C1 segment of cervical spinal cord (tissue), 14 donors: ENCODE measurements at regions not wholly inside any gene's neighbourhood (a gene's known extent, or its start where the extent isn't known, plus 50 kb on each side); places are given as distances from the start of the nearest gene placed in this dataset.
"Not testable (repeated sequence)": the region's sequence is repeated elsewhere in the genome, so short reads cannot be mapped to it uniquely, and the experiment has no call there.

Source experiments
- DNase-seq, 14 donors: peaks; one replicate each; lab custom pipeline; 2025; lab: John Stamatoyannopoulos, UW

DNA sequence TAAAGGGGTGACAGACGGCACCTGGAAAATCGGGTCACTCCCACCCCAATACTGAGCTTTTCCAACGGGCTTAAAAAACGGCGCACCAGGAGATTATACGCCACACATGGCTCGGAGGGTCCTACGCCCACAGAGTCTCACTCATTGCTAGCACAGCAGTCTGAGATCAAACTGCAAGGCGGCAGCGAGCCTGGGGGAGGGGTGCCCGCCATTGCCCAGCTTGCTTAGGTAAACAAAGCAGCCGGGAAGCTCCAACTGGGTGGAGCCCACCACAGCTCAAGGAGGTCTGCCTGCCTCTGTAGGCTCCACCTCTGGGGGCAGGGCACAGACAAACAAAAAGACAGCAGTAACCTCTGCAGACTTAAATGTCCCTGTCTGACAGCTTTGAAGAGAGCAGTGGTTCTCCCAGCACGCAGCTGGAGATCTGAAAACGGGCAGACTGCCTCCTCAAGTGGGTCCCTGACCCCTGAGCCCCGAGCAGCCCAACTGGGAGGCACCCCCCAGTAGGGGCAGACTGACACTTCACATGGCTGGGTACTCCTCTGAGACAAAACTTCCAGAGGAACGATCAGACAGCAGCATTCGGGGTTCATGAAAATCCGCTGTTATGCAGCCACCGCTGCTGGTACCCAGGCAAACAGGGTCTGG is 162.8 kb upstream of the GJE1 start:
- DNase-seq: not testable (repeated sequence)

DNA sequence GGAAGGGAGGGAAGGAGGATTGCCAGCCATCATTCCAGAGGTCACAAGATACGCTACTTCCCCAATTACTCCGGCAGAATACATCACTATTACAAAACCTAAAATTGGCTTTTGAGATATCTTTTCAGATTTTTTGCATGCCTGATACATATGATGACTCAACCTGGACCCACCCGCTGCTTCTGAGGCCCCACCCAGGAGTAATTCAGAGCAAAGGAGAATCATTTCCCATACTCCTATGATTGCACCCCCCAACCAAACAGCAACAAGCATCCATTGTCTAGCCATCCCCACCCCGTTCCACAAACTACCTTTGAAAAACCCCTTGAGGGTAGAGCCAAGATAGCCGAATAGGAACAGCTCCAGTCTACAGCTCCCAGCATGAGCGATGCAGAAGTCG is 163.5 kb upstream of the GJE1 start:
- DNase-seq: no peak

DNA sequence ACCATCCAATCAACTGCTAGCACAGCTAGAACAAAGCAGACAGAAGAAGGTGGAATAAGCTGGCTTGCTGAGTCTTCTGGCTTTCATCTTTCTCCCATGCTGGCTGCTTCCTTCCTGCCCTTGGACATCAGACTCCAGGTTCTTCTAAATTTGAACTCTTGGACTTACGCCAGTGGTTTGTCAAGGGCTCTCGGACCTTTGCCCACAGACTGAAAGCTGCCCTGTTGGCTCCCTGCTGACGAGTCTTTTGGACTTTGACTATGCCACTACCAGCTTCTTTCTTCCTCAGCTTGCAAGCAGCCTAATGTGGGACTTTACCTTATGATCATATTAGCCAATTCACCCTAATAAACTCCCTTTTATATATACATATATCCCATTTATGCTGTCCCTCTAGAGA is 164.1 kb upstream of the GJE1 start:
- DNase-seq: no peak

DNA sequence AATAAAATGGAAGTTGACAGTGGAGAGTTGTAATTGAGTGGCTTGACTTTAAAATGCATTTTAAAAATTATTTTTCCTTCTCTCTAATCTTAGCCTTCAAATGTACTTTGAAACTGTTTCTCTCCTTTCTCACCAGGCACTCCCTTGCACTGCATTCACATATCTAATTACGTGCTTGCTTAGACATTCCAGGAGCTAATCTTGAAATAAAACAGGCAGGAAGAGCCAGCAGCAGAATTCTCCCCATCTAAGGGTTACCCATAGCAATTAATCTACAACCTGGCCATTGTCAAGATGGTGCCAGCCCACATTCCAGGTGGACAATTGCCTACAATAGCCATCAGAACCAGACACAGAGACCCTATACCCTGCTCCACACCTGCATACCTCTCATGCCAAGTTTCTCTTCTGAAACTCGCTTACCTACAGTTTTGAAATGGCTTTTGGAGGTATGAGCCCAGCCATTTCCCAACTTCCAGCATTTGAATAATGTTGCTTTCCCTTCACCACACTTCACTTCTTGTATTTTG is 167.6 kb upstream of the GJE1 start:
- DNase-seq: no peak

DNA sequence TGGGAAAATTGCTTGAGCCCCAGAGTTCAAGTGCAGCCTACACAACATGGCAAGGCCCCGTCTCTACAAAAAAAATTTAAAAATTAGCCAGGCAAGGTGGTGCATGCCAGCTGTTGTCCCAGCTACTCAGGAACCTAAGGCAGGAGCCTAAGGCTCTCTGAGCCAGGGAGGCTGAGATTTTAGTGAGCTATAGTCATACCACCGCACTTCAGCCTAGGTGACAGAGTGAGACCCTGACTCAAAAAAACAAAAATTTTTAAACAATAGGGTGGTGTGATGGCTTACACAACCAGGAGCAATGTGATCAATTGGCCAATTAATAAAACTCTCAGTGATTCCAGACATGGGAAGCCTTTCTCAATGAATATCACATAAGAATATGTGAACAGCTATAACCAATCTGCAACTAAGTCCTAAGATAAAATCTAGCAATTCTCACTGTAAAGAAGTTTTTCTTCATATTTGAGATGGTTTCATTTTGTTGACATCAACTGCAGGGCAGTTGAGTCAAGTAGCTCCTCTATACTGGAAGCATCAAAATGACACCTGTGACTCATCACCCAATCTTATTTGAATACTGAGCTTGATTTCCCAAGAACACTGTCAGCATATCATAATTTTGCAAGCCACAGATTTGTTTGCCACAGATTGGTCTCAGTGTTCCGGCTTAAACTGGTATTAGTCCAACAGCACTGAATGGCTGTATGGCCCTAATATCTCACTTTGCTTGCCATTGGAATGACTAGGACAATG is 169.0 kb upstream of the GJE1 start:
- DNase-seq: no peak

DNA sequence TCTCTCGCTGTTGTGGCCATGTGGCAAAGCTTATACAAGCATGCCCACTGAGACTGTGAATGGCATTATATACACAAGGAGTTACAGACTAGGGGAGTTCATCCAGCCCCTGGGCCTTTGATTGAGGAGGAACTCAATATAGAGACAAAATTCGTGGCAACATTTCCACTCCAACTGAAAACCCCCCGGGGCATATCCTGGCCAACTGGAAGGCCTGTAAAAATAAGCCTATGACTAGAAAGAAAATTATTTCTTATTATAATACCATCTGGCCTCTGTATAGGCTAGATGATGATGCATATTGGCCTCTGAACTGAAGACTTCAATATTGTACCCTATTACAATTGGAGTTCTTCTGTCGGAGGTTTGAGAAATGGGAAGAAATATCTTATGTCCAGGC is 175.5 kb upstream of the GJE1 start:
- DNase-seq: no peak

DNA sequence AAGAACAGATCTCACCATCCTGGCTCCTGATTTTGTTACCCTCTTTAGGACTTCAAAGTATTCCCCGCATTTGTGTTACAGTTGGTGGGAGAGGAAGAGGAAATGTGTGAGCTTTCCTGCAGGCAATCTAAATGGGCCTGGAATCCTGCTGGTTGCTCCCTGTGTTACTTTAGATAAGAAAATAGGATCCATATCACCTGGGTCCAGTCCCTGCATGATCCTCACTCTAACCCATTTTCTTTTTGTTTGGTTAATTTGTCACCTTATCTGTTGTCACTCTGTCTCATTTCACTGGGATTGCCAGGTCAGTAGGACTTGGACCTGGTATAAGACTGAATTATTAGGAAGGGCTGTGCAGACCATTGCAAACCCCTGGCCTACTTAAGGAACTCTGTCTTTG is 175.9 kb upstream of the GJE1 start:
- DNase-seq: no peak

- DNase-seq: no peak
Measured at GRCh38 chr6:141956046-141956761, 176.5 kb upstream of the GJE1 start.

DNA sequence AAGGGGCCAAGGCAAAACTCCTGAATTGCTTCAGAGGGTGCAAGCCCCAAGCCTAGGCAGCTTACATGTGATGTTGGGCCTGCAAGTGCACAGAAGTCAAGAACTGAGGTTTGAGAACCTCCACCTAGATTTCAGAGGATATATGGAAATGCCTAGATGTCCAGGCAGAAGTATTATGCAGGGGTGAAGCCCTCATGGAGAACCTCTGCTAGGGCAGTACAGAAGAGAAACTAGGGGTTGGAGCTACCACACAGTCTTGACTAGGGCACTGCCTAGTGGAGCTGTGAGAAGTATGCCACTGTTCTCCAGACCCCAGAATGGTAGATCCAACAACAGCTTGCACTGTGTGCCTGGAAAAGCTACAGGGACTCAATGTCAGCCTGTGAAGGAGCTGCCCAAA is 179.7 kb upstream of the GJE1 start:
- no peak for DNase-seq

- no peak for DNase-seq
Measured at GRCh38 chr6:141946502-141946901, 186.2 kb upstream of the GJE1 start.

DNA sequence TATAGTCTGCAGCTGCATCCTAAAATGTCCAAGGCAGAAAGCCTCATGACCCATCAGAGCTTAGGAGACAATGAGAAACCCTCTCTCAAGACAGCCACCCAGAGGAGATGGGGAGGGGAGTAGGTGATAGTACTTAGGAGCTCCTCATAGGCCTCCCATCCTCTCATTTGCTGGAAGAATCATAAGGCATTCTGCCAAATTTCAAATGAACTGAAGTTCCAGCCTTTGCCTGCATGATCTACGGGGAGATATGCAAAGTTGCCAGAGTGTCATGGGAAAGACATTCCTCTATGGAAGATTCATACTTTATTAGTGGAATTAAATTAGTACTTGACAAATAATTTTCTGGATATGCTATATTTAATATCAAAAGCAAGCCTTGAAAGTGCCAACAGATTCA is 194.1 kb upstream of the GJE1 start:
- no peak for DNase-seq

GRCh38 chr6:141932685-141933084 is 200.0 kb upstream of the GJE1 start:
- DNase-seq: no peak

DNA sequence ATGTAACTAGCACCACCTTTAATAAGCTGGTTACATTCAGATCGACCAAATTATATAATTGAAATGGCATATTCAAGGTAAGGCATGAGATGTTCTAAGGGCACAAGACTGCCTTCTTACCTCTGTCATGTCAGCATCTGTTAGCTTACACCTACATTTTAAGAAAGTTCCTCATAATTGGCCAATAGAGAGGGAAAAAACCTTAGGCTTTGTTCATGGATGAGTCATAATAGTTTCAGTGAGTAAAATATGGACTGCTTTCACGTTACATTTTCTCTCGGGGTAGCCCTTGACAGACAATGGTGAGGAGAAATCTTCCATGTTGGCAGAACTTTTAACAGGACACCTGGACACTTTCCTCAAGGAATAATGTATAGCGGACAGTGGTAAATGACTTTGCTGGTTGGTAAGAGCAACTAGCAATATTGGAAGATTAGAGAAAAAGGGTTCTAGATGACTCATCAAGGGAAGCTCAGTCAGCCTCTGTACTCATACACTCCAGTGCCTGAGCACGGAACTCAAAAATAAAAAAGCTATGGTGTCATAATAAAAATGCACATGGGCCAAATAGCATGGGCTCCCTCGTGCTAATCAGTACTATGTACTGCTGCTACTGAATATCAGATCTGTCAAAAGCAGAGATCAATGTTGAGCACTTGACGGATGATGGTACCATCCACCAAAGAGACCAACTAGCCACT is 206.4 kb upstream of the GJE1 start:
- DNase-seq: not testable (repeated sequence)

- no peak for DNase-seq
Measured at GRCh38 chr6:141925001-141925400, 207.7 kb upstream of the GJE1 start.

GRCh38 chr6:141922898-141923297 is 209.8 kb upstream of the GJE1 start:
- no peak for DNase-seq

GRCh38 chr6:141916682-141917505 is 215.8 kb upstream of the GJE1 start:
- DNase-seq: not testable (repeated sequence)

DNA sequence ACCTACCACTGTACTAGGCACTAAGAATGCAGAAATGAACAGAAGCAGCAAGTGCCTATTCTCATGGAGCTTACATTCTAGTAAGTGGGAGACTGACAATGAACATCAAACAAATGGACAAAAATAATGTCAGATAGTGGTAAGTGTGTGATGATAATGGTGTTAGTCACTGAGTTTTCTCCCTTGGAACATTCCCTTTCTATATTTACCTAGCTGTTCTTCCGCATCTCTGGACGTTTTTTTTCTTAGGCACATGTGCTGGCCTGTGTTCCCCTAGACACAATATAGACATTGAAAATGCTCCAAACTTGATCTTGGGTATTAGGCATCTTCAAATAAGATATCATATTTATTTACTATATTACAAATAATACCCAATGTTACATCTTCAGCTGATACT is 218.1 kb upstream of the GJE1 start:
- DNase-seq: no peak

GRCh38 chr6:141906569-141907080 is 226.1 kb upstream of the GJE1 start:
- no peak for DNase-seq

- DNase-seq: no peak
Measured at GRCh38 chr6:141890661-141891060, 242.1 kb upstream of the GJE1 start.

DNA sequence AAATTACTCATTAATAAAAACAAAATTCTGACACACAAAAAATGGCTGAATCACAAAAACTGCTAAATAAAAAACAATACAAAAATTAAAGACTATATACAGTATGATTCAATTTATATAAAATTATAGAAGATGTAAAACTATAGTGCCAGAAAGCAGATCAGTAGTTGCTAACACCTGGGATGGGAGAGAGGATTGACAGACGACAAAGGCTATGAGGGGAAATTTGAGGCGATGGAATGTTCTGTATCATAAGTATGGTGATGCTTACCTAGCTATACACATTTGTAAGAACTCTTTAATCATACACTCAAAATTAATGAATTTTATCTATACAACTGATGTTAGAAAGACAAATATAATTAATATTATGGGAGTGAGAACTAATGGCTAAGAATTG is 247.9 kb upstream of the GJE1 start:
- no peak for DNase-seq

- DNase-seq: no peak
Measured at GRCh38 chr6:141878686-141879085, 254.0 kb upstream of the GJE1 start.
